Neural cell (in vitro differentiated cells): ENCODE measurements at regions not wholly inside any gene's neighbourhood (a gene's known extent, or its start where the extent isn't known, plus 50 kb on each side); places are given as distances from the start of the nearest gene placed in this dataset.

Experiments
- H2AFZ ChIP-seq: fragments of 200-600, 300-800 bp; sonication (generic), shearing (Covaris generic); 2 replicates; pipeline ENCODE4 v1.6.0; 2014; ENCODE audit warnings: low read depth, mild to moderate bottlenecking, antibody characterized with exemption, low read length, moderate library complexity
- H3F3A ChIP-seq: fragments of 200-600 bp; shearing (Covaris generic); 2 replicates; pipeline ENCODE4 v1.6.1; 2016; ENCODE audit warnings: mild to moderate bottlenecking, moderate library complexity, mixed read lengths, antibody characterized with exemption, low read length; ENCODE audit not compliant: insufficient read depth, poor library complexity, severe bottlenecking
- H3K27ac ChIP-seq: fragments of 200-600, 300-800 bp; sonication (generic), shearing (Covaris generic); 2 replicates; pipeline ENCODE4 v1.5.1; 2014; ENCODE audit warnings: mild to moderate bottlenecking, low read length, moderate library complexity
- H3K27me3 ChIP-seq: fragments of 300-800, 200-600 bp; sonication (generic), shearing (Covaris generic); 2 replicates; pipeline ENCODE4 v1.6.0; 2014; ENCODE audit warnings: mild to moderate bottlenecking, low read depth, low read length, moderate library complexity; ENCODE audit not compliant: insufficient read depth
- H3K36me3 ChIP-seq: fragments of 300-800, 200-600 bp; sonication (generic), shearing (Covaris generic); 2 replicates; pipeline ENCODE4 v1.5.1; 2014; ENCODE audit warnings: mild to moderate bottlenecking, antibody characterized with exemption, low read length, moderate library complexity; ENCODE audit not compliant: insufficient read depth
- H3K4me2 ChIP-seq: fragments of 300-800, 200-600 bp; sonication (generic), shearing (Covaris generic); 2 replicates; pipeline ENCODE4 v1.6.0; 2014; ENCODE audit warnings: mild to moderate bottlenecking, low read length
- H3K4me3 ChIP-seq: fragments of 300-800, 200-600 bp; sonication (generic), shearing (Covaris generic); 2 replicates; pipeline ENCODE4 v1.5.1; 2014; ENCODE audit warnings: mild to moderate bottlenecking, low read length, moderate library complexity
- H3K79me2 ChIP-seq: fragments of 200-600 bp; shearing (Covaris generic); replicated peaks from 2 replicates; pipeline ENCODE4 v1.6.0; 2014; ENCODE audit warnings: mild to moderate bottlenecking, low read length, moderate library complexity; ENCODE audit not compliant: insufficient read depth
- H3K9ac ChIP-seq: fragments of 300-800, 200-600 bp; sonication (generic), shearing (Covaris generic); 2 replicates; pipeline ENCODE4 v1.6.1; 2016; ENCODE audit warnings: mild to moderate bottlenecking, low read length, mixed read lengths
- H3K9me2 ChIP-seq: fragments of 200-600 bp; shearing (Covaris generic); 2 replicates; pipeline ENCODE4 v1.6.1; 2016; ENCODE audit warnings: mild to moderate bottlenecking, low read length, mixed read lengths; ENCODE audit not compliant: insufficient read depth
- H3K9me3 ChIP-seq: fragments of 200-600, 300-800 bp; sonication (generic), shearing (Covaris generic); 2 replicates; pipeline ENCODE4 v1.6.1; 2016; ENCODE audit warnings: mild to moderate bottlenecking, mixed run types, low read length, moderate library complexity, mixed read lengths
- H4K20me1 ChIP-seq: fragments of 200-600 bp; shearing (Covaris generic); 2 replicates; pipeline ENCODE4 v1.6.1; 2016; ENCODE audit warnings: mild to moderate bottlenecking, mixed run types; ENCODE audit not compliant: insufficient read depth
- CTCF ChIP-seq: fragments of 450-650 bp; IDR thresholded peaks from 2 replicates; pipeline ENCODE4 v1.5.1; 2014; ENCODE audit warnings: antibody characterized with exemption, mild to moderate bottlenecking, moderate library complexity; ENCODE audit not compliant: poor library complexity, severe bottlenecking
- EP300 ChIP-seq: fragments of 450-650 bp; conservative IDR thresholded peaks from 2 replicates; pipeline ENCODE4 v1.6.1; 2014; ENCODE audit warnings: antibody characterized with exemption, mild to moderate bottlenecking, moderate library complexity; ENCODE audit not compliant: poor library complexity, severe bottlenecking
- EZH2 ChIP-seq: fragments of 200-600, 300-800 bp; shearing (Covaris generic), sonication (generic); IDR thresholded peaks from 2 replicates; pipeline ENCODE4 v1.6.1; 2014; ENCODE audit warnings: antibody characterized with exemption, low read length, borderline replicate concordance, mild to moderate bottlenecking; ENCODE audit not compliant: insufficient read depth, poor library complexity, severe bottlenecking
- MXI1 ChIP-seq: fragments of 450-650 bp; conservative IDR thresholded peaks from 2 replicates; pipeline ENCODE4 v1.6.1; 2014; ENCODE audit warnings: antibody characterized with exemption, mild to moderate bottlenecking; ENCODE audit not compliant: poor library complexity, severe bottlenecking
- POLR2AphosphoS5 ChIP-seq: IDR thresholded peaks from 2 replicates; pipeline ENCODE4 v1.6.1; 2012
- RAD21 ChIP-seq: fragments of 450-650 bp; conservative IDR thresholded peaks from 2 replicates; pipeline ENCODE4 v1.6.1; 2014; ENCODE audit warnings: antibody characterized with exemption, mild to moderate bottlenecking, moderate library complexity
- SMC3 ChIP-seq: fragments of 450-650 bp; conservative IDR thresholded peaks from 2 replicates; pipeline ENCODE4 v1.6.1; 2014; ENCODE audit warnings: antibody characterized with exemption, mild to moderate bottlenecking, moderate library complexity; ENCODE audit not compliant: poor library complexity
- TAF1 ChIP-seq: IDR thresholded peaks from 2 replicates; pipeline ENCODE4 v1.6.1; 2012; ENCODE audit warnings: low read depth
- TF ChIP-seq, protein P1 (sequence below): IDR thresholded peaks from 2 replicates; pipeline ENCODE4 v1.6.1; 2012; ENCODE audit warnings: borderline replicate concordance

- Histone ChIP-seq H3K9ac (no peak overlapping the region), H3K9me2 (no peaks in the 10 kb centered on the region), H3K27me3 (no peaks in the 10 kb centered on the region), H3K27ac (no peak overlapping the region), H3K36me3 (no peaks in the 10 kb centered on the region), H3K9me3 (no peaks in the 10 kb centered on the region), H4K20me1 (no peaks in the 10 kb centered on the region), H3K4me3 (no peak overlapping the region), H3K4me2 (no peak overlapping the region), H2AFZ (no peak overlapping the region), H3F3A (no peaks in the 10 kb centered on the region), H3K79me2 (no peaks in the 10 kb centered on the region)
- TF ChIP-seq EP300 (no peak), POLR2AphosphoS5 (no peak), SMC3 (no peak), MXI1 (no peak), CTCF (no peak), EZH2 (no peak), RAD21 (no peak)
- TF ChIP-seq, protein P1, sequence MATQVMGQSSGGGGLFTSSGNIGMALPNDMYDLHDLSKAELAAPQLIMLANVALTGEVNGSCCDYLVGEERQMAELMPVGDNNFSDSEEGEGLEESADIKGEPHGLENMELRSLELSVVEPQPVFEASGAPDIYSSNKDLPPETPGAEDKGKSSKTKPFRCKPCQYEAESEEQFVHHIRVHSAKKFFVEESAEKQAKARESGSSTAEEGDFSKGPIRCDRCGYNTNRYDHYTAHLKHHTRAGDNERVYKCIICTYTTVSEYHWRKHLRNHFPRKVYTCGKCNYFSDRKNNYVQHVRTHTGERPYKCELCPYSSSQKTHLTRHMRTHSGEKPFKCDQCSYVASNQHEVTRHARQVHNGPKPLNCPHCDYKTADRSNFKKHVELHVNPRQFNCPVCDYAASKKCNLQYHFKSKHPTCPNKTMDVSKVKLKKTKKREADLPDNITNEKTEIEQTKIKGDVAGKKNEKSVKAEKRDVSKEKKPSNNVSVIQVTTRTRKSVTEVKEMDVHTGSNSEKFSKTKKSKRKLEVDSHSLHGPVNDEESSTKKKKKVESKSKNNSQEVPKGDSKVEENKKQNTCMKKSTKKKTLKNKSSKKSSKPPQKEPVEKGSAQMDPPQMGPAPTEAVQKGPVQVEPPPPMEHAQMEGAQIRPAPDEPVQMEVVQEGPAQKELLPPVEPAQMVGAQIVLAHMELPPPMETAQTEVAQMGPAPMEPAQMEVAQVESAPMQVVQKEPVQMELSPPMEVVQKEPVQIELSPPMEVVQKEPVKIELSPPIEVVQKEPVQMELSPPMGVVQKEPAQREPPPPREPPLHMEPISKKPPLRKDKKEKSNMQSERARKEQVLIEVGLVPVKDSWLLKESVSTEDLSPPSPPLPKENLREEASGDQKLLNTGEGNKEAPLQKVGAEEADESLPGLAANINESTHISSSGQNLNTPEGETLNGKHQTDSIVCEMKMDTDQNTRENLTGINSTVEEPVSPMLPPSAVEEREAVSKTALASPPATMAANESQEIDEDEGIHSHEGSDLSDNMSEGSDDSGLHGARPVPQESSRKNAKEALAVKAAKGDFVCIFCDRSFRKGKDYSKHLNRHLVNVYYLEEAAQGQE, result no peak
Measured at GRCh38 chr15:81728726-81729125, 317.1 kb downstream of the MEX3B start.

DNA sequence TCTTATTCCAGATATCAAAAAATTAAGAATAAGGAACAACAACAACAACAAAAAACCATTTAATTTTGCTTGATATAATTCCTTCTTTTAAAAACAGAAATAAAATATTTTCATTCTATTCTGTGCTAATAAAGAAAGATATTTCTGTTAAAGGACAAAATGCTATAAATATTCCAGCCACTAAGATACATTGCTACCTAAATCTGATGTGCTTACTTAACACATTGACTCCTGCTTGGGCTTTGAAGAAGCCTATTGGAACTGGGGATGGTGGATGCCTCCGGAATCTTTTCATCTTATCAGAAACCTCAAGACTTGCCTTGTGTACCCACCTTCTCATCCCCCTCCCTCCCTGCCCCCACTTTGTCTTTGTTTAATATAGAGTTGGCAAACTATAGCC lies 320.2 kb downstream of the MEX3B start:
- Histone ChIP-seq H3F3A (no peaks in the 10 kb centered on the region), H3K4me3 (no peak overlapping the region), H3K36me3 (no peaks in the 10 kb centered on the region), H3K27me3 (no peaks in the 10 kb centered on the region), H3K9me2 (no peaks in the 10 kb centered on the region), H3K27ac (no peak overlapping the region), H4K20me1 (no peaks in the 10 kb centered on the region), H2AFZ (no peak overlapping the region), H3K79me2 (no peaks in the 10 kb centered on the region), H3K9ac (no peak overlapping the region), H3K4me2 (no peak overlapping the region), H3K9me3 (no peaks in the 10 kb centered on the region)
- TF ChIP-seq EZH2 (no peak), TAF1 (no peak), EP300 (no peak)
- TF ChIP-seq, protein P1, result no peak
